ENCODE measurements at regions not wholly inside any gene's neighbourhood (a gene's known extent, or its start where the extent isn't known, plus 50 kb on each side); places are given as distances from the start of the nearest gene placed in this dataset.
"Not testable (repeated sequence)": the region's sequence is repeated elsewhere in the genome, so short reads cannot be mapped to it uniquely, and the experiment has no call there.

- no peaks in the 10 kb centered on the region for H3K9me3 ChIP-seq (ENCODE audit: low read length)
- H3K36me3 ChIP-seq (ENCODE audit: insufficient read depth, low read length) = no peaks in the 10 kb centered on the region
- no peak overlapping the region for H2AFZ ChIP-seq (ENCODE audit: low read depth, low read length)
- H3K4me1 ChIP-seq (ENCODE audit: insufficient read depth, low read length) = no peaks in the 10 kb centered on the region
- H3K27me3 ChIP-seq (ENCODE audit: insufficient read depth, low read length) = no peaks in the 10 kb centered on the region
- H3K4me3 ChIP-seq (ENCODE audit: low read length) = no peak overlapping the region
Measured at GRCh38 chr14:47917344-47917954, 242.0 kb upstream of the MDGA2 start.

DNA sequence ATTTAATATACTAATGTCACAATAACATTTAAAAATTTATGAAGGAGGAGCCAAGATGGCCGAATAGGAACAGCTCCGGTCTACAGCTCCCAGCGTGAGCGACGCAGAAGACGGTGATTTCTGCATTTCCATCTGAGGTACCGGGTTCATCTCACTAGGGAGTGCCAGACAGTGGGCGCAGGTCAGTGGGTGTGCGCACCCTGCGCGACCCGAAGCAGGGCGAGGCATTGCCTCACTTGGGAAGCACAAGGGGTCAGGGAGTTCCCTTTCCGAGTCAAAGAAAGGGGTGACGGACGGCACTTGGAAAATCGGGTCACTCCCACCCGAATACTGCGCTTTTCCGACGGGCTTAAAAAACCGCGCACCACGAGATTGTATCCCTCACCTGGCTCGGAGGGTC lies 225.7 kb upstream of the MDGA2 start:
- not testable (repeated sequence) for H3K36me3 ChIP-seq (ENCODE audit: insufficient read depth, low read length); H2AFZ ChIP-seq (ENCODE audit: low read depth, low read length); H3K4me1 ChIP-seq (ENCODE audit: insufficient read depth, low read length); H3K4me3 ChIP-seq (ENCODE audit: low read length); H3K27me3 ChIP-seq (ENCODE audit: insufficient read depth, low read length); H3K9me3 ChIP-seq (ENCODE audit: low read length)

- Histone ChIP-seq H3K4me3 (ENCODE audit: low read length) (no peak overlapping the region), H3K27me3 (ENCODE audit: insufficient read depth, low read length) (no peaks in the 10 kb centered on the region), H3K36me3 (ENCODE audit: insufficient read depth, low read length) (no peaks in the 10 kb centered on the region), H3K9me3 (ENCODE audit: low read length) (no peaks in the 10 kb centered on the region), H3K4me1 (ENCODE audit: insufficient read depth, low read length) (no peaks in the 10 kb centered on the region), H2AFZ (ENCODE audit: low read depth, low read length) (no peak overlapping the region)
Measured at GRCh38 chr14:47899685-47900084, 224.3 kb upstream of the MDGA2 start.

DNA sequence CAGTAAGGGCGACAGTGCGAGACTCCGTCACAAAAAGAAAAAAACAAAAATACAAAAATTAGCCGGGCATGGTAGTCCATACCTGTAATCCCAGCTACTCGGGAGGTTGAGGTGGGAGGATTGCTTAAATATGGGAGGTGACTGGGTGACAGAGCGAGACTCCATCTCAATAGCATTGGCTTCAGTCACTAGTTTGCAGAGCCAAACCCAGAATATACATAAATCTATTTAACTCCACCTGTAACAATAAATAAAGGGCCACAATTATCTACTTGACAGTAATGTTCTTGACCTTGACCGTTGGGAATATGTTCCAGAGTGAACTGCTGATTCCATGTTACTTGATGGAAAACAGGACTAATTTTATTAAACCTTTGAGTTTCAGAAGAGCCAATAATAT lies 198.9 kb upstream of the MDGA2 start:
- no peaks in the 10 kb centered on the region for H3K36me3 ChIP-seq (ENCODE audit: insufficient read depth, low read length)
- no peaks in the 10 kb centered on the region for H3K4me1 ChIP-seq (ENCODE audit: insufficient read depth, low read length)
- no peaks in the 10 kb centered on the region for H3K9me3 ChIP-seq (ENCODE audit: low read length)
- H3K27me3 ChIP-seq (ENCODE audit: insufficient read depth, low read length) = no peaks in the 10 kb centered on the region
- H2AFZ ChIP-seq (ENCODE audit: low read depth, low read length) = no peak overlapping the region
- H3K4me3 ChIP-seq (ENCODE audit: low read length) = no peak overlapping the region

- no peaks in the 10 kb centered on the region for H3K27me3 ChIP-seq (ENCODE audit: insufficient read depth, low read length)
- no peaks in the 10 kb centered on the region for H3K9me3 ChIP-seq (ENCODE audit: low read length)
- H3K4me1 ChIP-seq (ENCODE audit: insufficient read depth, low read length) = no peaks in the 10 kb centered on the region
- H3K4me3 ChIP-seq (ENCODE audit: low read length) = no peak overlapping the region
- no peaks in the 10 kb centered on the region for H3K36me3 ChIP-seq (ENCODE audit: insufficient read depth, low read length)
- no peak overlapping the region for H2AFZ ChIP-seq (ENCODE audit: low read depth, low read length)
Measured at GRCh38 chr14:47872588-47872987, 197.2 kb upstream of the MDGA2 start.

DNA sequence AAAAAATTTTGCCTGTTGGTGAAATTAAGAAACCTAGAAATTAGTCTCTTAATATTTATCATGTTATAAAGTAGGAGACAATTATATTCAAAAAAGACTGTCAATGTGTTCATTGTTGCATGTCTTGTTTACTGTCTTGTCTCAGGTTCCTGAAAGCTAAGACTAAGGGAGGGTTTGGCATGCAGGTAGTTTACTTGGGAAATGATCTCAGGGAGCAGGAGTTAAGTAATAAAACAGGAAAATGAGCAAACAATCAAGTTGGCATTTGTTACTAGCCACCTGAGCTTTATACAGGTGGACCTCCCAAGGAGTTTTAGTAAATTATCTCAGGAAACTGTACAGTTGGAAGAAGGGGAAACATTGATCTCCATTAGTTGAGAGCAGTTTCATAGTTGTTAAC lies 188.0 kb upstream of the MDGA2 start:
- Histone ChIP-seq H3K36me3 (ENCODE audit: insufficient read depth, low read length) (no peaks in the 10 kb centered on the region), H3K27me3 (ENCODE audit: insufficient read depth, low read length) (no peaks in the 10 kb centered on the region), H3K9me3 (ENCODE audit: low read length) (no peaks in the 10 kb centered on the region), H3K4me1 (ENCODE audit: insufficient read depth, low read length) (no peaks in the 10 kb centered on the region), H2AFZ (ENCODE audit: low read depth, low read length) (no peak overlapping the region), H3K4me3 (ENCODE audit: low read length) (no peak overlapping the region)

- H3K27me3 ChIP-seq (ENCODE audit: insufficient read depth, low read length) = no peaks in the 10 kb centered on the region
- no peaks in the 10 kb centered on the region for H3K36me3 ChIP-seq (ENCODE audit: insufficient read depth, low read length)
- H3K9me3 ChIP-seq (ENCODE audit: low read length) = no peaks in the 10 kb centered on the region
- H2AFZ ChIP-seq (ENCODE audit: low read depth, low read length) = no peak overlapping the region
- H3K4me3 ChIP-seq (ENCODE audit: low read length) = no peak overlapping the region
- H3K4me1 ChIP-seq (ENCODE audit: insufficient read depth, low read length) = no peaks in the 10 kb centered on the region
Measured at GRCh38 chr14:47857646-47858045, 182.2 kb upstream of the MDGA2 start.

DNA sequence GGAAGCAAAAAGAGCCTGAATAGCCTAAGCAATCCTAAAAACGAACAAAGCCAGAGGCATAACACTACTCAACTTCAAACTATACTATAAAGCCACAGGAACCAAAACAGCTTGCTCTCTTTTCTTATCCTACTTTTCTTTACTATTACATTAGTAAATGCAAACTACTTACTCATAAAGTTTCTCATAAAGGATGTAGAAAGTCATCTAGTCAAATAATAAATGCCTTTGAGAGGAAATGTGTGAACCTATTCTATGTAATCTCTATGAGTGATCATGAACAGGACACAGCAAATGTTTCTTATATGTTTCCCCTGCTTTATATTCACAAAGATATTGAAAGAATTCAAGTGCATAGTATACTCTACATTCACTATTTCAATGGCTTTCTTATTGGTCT lies 176.9 kb upstream of the MDGA2 start:
- no peaks in the 10 kb centered on the region for H3K4me1 ChIP-seq (ENCODE audit: insufficient read depth, low read length)
- no peaks in the 10 kb centered on the region for H3K27me3 ChIP-seq (ENCODE audit: insufficient read depth, low read length)
- no peak overlapping the region for H3K4me3 ChIP-seq (ENCODE audit: low read length)
- no peaks in the 10 kb centered on the region for H3K36me3 ChIP-seq (ENCODE audit: insufficient read depth, low read length)
- no peaks in the 10 kb centered on the region for H3K9me3 ChIP-seq (ENCODE audit: low read length)
- H2AFZ ChIP-seq (ENCODE audit: low read depth, low read length) = no peak overlapping the region

- H2AFZ ChIP-seq (ENCODE audit: low read depth, low read length) = no peak overlapping the region
- H3K4me1 ChIP-seq (ENCODE audit: insufficient read depth, low read length) = no peaks in the 10 kb centered on the region
- H3K4me3 ChIP-seq (ENCODE audit: low read length) = no peak overlapping the region
- no peaks in the 10 kb centered on the region for H3K36me3 ChIP-seq (ENCODE audit: insufficient read depth, low read length)
- no peaks in the 10 kb centered on the region for H3K9me3 ChIP-seq (ENCODE audit: low read length)
- no peaks in the 10 kb centered on the region for H3K27me3 ChIP-seq (ENCODE audit: insufficient read depth, low read length)
Measured at GRCh38 chr14:47846008-47846407, 170.6 kb upstream of the MDGA2 start.

DNA sequence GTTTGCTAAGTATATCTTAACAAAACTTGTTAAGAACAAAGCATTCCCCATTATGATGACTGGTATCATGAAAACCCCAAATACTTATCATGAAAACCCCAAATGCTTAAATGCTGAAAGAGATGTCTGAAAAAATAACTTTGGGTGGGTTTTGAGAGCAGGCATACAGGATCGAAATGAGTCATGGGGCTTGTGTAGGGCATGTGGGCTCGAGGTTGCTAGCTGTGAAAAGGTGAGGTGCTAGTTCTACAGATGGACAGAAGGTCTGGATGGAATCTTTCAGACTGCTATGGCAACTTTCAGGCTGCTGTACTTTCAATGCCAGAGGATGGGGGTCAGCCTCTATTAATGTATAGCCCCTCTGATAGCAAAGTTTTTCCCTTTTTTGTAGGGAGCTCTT lies 167.8 kb upstream of the MDGA2 start:
- no peaks in the 10 kb centered on the region for H3K4me1 ChIP-seq (ENCODE audit: insufficient read depth, low read length)
- H3K36me3 ChIP-seq (ENCODE audit: insufficient read depth, low read length) = no peaks in the 10 kb centered on the region
- H3K4me3 ChIP-seq (ENCODE audit: low read length) = no peak overlapping the region
- H2AFZ ChIP-seq (ENCODE audit: low read depth, low read length) = no peak overlapping the region
- no peaks in the 10 kb centered on the region for H3K9me3 ChIP-seq (ENCODE audit: low read length)
- H3K27me3 ChIP-seq (ENCODE audit: insufficient read depth, low read length) = no peaks in the 10 kb centered on the region

DNA sequence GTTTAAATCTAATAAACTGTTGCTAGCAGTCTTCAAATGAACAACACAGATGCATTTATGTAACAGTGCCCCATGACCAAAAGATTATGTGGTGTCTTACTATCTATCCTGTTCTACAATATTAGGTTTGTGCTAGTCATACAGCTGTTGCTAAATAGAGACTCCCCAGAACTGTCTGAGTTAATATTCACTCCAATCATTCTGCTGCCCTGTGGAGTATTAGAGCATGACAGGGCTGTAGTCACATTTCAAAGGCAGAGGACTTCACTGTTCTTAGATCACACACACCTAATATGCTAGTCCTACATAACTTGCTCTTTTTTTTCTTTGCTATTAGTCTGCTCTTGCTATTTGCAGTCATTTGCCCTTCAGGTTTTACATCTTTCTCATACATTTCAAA lies 157.6 kb upstream of the MDGA2 start:
- Histone ChIP-seq H3K9me3 (ENCODE audit: low read length) (no peaks in the 10 kb centered on the region), H2AFZ (ENCODE audit: low read depth, low read length) (no peak overlapping the region), H3K36me3 (ENCODE audit: insufficient read depth, low read length) (no peaks in the 10 kb centered on the region), H3K4me3 (ENCODE audit: low read length) (no peak overlapping the region), H3K4me1 (ENCODE audit: insufficient read depth, low read length) (no peaks in the 10 kb centered on the region), H3K27me3 (ENCODE audit: insufficient read depth, low read length) (no peaks in the 10 kb centered on the region)

DNA sequence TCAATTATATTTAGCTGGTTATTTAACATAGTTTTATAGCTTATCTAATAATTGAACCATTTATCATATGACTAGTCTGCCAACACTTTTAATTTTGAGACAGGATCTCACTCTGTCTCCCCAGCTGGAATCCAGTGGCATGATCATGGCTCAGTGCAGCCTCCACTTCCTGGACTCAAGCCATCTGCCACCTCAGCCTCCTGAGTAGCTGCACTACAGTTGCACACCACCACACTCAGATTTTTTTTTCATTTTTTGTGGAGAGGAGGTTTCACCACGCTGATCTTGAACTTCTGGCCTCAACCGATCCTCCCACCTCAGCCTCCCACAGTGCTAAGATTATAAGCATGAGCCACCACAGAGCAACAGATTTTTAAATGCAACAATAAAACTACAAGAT lies 151.4 kb upstream of the MDGA2 start:
- H3K4me3 ChIP-seq (ENCODE audit: low read length) = no peak overlapping the region
- no peaks in the 10 kb centered on the region for H3K27me3 ChIP-seq (ENCODE audit: insufficient read depth, low read length)
- no peaks in the 10 kb centered on the region for H3K36me3 ChIP-seq (ENCODE audit: insufficient read depth, low read length)
- H2AFZ ChIP-seq (ENCODE audit: low read depth, low read length) = no peak overlapping the region
- H3K9me3 ChIP-seq (ENCODE audit: low read length) = no peaks in the 10 kb centered on the region
- no peaks in the 10 kb centered on the region for H3K4me1 ChIP-seq (ENCODE audit: insufficient read depth, low read length)

- Histone ChIP-seq H3K9me3 (ENCODE audit: low read length) (no peaks in the 10 kb centered on the region), H3K36me3 (ENCODE audit: insufficient read depth, low read length) (no peaks in the 10 kb centered on the region), H2AFZ (ENCODE audit: low read depth, low read length) (no peak overlapping the region), H3K27me3 (ENCODE audit: insufficient read depth, low read length) (no peaks in the 10 kb centered on the region), H3K4me1 (ENCODE audit: insufficient read depth, low read length) (no peaks in the 10 kb centered on the region), H3K4me3 (ENCODE audit: low read length) (no peak overlapping the region)
Measured at GRCh38 chr14:47822326-47822725, 146.9 kb upstream of the MDGA2 start.

DNA sequence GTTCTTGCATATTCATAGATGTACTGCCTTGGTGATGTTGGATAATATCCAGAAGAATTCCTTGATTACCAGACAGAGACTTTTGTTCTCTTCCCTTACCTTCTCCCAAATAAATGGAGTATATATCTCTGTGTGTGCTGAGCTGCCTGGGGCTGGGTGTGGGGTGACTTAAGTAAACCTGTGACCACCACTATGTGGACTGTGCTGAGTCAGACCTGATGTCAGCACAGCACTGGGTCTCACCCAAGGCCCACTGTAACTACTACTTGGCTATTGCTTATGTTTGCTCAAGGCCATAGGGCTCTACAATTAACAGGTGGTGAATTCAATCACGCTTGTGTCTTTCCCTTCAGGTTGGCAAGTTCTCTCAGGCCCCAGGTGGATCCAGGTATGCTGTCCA lies 145.7 kb upstream of the MDGA2 start:
- Histone ChIP-seq H3K36me3 (ENCODE audit: insufficient read depth, low read length) (no peaks in the 10 kb centered on the region), H3K27me3 (ENCODE audit: insufficient read depth, low read length) (no peaks in the 10 kb centered on the region), H3K9me3 (ENCODE audit: low read length) (peaks cover 2% of the 10 kb centered on the region), H3K4me3 (ENCODE audit: low read length) (no peak overlapping the region), H2AFZ (ENCODE audit: low read depth, low read length) (no peak overlapping the region), H3K4me1 (ENCODE audit: insufficient read depth, low read length) (no peaks in the 10 kb centered on the region)

All from neuron (in vitro differentiated cells).